Stimulated activated CD8-positive, alpha-beta memory T cell treated with anti-CD3 and anti-CD28 coated beads, Interleukin-15, amount 100 ng/mL, for 48 hours (primary cell): ENCODE measurements at regions not wholly inside any gene's neighbourhood (a gene's known extent, or its start where the extent isn't known, plus 50 kb on each side); places are given as distances from the start of the nearest gene placed in this dataset.

Experiments used
- DNase-seq, 2 donors: peaks; one replicate each; pipeline ENCODE4 v3.0.0-alpha.2; 2020; ENCODE audit warnings: low read depth in 2 of 2

DNA sequence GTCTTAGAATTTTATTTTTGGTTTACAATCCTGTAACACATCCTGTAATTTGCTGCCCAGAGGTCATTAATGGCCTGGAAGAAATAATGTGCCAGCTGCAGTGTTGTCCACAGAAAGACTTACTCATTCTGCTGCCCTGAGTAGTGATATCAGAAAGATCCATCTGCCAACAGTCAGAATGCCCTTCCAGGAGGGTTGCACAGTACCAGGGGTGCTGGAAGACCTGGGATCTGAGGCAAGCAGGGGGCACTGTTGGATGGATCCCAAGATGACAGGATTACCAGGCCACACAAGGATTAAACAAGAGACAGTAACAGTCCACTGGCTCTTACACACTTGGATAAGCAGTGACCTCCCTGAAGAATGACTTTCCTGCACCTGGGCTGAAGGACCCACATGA lies 93.8 kb upstream of the TOP3B start:
- DNase-seq, result no peak

DNA sequence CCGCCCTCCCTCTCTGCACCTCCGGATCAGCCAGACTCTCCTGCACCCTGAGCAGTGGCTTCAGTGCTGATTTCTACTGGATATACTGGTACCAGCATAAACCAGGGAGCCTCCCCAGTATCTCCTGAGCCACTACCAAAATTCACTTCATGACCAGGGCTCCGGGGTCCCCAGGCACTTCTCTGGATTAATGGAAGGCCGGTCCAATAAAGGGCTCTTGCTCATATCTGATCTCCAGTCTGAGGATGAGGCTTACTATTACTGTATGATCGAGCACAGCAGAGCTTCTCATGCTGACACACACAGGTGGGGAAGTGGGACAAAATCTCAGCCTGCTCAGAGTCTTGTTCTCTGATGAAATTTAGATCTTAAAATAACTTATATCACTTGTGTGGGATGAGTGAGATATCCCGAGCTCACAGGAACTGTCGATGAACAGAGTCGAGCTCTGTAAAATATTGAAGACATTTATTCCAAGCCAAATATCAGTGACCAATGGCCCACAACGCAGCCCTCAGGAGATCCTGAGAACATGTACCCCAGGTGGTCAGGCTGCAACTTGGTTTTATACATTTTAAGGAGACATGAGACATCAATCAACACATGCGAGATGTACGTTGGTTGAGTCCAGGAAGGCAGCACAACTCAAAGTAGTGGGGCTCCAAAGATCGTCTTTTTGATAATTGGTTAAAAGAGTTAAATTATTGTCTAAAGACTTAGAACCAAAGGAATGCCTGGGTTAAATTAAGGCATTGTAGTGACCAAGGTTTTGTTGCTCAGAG lies 93.0 kb upstream of the TOP3B start:
- no peak for DNase-seq

DNA sequence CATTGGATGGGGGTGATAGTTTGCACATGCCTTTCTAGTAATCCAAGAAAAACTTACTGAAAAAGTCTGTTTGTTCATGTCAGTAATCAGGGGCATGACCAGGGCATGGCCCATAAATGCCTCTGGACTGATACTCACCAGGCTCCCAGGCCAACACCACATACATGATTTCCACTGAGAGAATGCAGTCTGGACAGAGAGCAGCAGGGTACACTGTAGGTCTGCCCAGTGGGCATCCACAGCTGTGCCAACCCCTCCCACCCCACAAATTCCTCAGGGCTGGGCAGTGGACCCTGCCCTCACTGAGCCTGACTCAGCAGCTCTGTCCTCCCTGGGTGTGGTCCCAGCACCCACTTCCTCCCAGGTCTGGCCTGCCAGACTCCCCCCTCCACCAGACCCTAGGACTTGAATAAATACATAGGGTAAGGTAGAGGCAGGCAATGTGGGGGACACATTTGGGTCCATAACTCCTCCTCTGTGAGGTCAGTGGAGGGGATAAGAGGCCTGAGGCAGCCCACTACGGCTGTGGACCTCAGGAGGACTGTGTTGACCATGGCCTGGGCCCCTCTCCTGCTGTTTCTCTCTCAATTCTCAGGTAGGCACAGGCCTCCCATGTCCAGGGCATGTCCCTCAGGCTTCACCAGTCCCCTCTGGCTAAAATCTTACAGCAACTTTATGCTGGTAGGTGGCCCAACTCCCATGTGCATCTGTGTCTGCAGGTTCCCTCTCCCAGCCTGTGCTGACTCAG lies 92.2 kb upstream of the TOP3B start:
- no peak for DNase-seq

DNA sequence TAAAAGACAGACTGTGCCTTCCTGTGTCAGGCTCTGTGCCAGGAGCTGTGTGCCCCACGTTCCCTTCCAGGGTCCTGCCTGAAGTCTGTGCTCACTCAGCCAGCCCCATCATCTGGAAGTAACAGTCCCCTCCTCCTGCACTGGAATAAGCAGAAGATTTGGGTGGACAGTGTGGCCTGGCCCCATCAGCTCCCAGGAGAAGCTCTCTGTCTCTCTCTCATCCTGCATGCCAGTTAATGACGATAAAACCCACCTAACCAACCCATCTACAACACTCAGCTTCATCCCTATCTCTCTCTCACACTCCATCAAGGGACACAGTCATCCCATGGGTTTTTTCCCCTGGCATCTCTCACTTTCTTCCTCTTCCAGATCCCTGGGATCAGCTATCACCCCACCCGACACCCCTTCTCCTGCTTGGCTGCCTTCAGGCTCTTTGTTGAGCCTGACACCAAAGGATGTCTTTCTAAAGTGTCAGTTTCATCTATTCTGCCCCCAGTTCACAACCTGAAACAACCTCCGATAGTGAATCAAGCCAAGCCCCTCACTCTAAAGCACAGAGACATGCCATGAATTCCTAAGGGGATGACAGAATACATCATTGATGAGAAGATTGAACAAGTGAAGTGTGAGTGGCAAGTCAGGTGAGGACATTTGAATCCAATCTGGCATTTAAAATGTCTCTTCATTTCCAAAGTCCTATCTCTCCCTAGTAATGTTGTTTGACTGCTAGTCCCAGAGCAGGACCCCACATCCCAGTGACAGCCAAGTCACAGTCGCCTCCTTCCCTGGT lies 91.4 kb upstream of the TOP3B start:
- DNase-seq, result no peak

DNA sequence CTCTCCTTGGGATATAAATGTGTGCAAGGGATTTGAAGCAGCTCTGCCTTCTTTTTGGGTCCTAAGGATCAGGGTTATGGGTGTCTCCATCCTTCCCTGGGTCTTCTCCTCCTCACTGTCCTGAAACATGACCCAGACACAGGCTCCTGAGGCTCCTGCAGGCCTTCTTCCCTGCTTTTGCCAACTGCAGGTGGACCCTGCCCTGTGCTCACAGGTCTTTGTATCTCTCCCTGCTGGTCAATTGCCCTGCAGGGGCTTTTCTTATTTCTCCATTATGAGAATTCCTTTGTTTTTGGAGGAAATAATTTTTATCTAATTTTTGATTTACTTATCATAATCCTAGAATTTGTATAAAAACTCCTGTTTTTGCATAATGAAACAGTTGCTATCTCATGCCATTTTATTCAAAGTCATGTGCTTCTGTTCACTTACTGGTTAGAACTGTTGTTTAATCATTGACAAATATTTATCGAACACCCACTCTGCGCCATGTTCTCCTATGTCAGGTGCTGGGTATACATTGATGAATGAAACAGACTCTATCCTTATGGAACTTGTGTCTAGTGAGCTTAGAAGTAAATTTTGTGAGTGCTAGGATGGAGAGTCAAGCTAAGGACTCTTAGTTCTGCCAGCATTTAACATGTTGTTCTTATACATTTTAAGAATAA lies 89.7 kb upstream of the TOP3B start:
- no peak for DNase-seq

DNA sequence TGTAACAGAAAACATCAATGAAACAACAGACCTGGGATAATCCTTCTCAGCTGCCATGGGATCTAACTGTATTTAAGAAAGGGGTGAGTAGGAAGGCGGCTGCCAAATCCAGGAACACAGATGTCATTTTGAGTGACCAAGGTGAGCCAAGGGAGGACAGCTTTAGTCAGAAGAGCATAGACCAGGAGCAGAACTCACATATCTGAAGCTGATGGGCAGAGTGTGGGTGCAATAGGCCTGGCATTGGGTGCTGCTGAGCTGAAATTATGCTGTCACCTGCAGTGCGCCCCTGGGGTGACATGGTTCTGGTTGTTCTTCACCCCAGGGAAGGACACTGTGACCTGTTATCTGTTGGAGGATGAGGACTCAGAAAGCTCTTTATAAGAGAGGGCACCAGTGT lies 88.9 kb upstream of the TOP3B start:
- DNase-seq, result no peak

DNA sequence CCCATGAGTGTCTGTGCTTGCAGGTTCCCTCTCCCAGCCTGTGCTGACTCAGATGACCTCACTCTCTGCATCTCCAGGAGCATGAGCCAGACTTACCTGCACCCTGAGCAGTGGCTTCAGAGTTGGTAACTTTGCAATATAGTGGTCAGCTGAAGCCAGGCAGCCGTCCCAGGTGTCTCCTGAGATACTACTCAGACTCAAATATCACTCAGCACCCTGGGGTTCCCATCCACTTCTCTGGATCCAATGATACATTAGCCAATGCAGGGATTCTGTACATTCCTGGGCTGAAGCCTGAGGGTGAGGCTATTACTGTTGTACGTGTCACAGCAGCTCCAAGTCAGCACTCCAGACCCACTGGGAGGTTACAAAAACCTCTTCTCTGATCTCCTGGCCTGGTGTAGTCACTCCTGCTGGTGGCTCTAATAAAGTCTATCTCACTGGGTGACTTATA lies 87.8 kb upstream of the TOP3B start:
- DNase-seq, result no peak

DNA sequence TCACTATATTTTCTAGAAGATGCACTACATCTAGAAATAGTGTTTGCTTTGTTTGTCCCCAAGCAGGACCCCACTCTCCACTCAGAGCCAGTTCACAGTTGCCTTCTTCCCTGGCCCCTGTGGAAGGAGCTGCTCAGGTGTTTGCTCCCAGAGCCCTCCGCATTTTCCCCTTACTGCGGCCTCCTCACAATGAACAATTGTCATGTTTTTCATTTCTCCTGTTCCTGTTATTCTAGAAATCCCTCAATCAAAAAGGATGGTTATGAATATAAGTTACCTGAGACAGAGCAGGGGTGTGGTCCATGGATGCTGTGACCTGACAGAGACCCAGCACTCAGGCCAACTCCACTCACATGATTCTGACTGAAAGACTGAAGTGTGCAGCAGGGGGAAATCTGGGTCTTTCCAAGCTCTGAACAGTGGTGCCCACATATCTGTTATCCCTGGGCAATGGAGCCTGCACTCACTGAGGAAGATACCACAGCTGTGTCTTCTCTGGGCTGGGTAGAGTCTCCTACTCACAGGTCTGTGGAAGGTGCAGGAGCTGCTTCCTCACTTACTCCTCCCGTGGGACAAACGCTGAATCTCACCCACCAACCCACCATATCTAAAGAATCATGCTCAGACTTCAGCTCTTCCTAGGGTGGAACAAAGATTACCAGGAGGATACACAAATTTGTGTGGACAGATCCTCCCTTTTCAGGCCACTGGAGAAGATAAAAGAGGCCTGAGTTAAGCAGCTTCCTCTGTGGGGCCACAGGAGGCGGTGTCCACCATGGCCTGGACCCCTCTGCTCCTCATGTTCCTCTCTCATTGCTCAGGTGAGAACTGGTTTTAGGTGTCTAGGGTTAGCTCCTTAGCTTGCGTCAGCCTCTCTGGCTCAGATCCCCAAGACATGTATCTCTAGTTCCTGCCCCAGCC lies 87.1 kb upstream of the TOP3B start:
- no peak for DNase-seq

DNA sequence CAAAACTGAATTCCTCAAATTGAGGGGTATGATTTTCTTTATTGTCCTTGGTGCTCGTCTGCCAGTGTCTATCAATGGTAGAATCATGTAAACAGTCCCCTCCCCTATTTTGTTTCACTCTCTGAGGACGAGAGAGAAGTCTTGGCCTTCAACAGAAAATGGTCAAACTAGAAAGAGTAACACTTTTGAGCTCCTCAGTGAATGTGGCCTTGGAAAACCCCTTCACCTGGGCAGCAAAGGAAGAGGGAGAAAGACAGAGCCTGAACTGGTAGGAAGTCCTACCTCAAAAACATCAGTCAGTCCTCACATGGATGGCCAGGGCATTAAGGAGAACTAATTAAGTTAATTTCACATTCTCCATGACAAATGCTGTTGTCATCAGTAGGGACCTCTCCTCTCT lies 86.1 kb upstream of the TOP3B start:
- DNase-seq, result no peak

DNA sequence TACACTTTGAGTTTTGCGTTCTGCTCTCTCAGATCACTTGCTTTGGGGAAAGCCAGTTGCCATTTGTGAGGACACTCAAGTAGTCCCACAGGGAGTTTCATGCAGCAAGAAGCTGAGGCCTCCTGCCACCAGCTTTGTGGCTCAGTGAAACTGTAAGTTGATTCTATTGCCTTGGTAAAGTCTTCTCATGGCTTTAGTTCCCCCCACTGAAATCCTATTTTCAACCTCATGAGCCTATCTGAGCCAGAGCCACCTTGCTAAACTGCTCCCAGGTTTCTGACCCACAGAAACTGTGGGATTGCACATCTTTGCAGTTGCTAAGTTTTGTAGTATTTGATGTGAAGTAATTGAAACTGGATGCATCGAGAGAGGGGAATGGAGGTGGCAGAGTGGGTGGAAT lies 85.4 kb upstream of the TOP3B start:
- no peak for DNase-seq

DNA sequence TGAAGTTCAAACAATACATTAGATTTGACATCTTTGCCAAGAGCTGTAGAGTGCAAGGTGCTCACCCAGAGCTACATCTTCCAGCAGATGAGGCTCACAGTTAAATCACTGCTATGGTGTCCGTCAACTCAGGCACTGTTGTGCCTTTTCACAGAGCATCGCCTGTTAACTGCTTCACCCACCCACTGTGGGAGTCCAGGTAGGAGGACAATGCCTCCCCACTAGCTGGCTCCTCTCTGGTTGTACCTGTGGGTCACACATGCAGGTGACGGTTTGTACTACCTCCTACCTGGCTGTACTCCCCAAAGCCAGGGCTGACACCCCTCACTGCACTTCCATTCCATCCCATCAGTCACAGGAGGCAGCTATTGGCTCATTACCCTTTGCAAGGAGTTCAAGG lies 84.6 kb upstream of the TOP3B start:
- no peak for DNase-seq

DNA sequence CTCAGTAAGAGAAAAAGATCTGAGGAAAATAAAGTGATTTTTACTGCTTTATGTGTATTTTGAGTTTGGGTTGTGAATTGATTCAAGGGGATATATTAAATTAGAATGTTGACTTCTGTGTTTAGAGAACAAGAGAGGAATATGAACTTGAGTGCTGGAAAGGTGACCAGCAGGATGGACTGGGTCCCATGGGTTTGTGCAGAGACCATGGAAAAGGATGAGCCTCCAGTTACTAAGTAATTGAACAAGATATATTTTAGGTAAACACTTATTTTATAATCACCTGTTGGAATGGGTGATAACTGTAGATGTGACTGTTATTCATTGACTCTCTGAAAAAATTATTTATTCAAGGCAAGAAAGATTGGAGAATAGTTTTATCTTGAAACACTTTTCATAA lies 82.0 kb upstream of the TOP3B start:
- DNase-seq, result no peak

DNA sequence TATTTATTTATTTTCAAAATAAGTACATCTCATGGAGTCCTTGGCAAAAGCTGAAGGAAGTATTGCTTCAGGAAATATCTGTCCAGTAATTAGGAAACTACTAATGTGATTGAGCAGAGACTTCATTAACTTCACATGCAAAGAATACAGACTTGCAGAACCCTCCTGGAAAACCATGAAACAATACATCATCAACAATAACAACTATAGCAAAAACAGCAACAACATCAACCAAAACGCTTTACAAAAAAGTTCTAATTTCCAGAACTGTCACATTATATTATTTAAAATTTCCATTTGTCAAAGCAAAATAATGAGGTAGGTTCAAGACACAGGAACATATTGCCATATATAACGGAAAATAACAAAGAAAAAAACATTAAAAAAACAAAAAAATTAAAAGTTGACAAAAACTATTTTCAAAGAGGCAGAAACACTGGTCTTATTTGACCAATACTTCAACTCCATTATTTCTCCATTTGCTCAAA lies 79.8 kb upstream of the TOP3B start:
- no peak for DNase-seq

DNA sequence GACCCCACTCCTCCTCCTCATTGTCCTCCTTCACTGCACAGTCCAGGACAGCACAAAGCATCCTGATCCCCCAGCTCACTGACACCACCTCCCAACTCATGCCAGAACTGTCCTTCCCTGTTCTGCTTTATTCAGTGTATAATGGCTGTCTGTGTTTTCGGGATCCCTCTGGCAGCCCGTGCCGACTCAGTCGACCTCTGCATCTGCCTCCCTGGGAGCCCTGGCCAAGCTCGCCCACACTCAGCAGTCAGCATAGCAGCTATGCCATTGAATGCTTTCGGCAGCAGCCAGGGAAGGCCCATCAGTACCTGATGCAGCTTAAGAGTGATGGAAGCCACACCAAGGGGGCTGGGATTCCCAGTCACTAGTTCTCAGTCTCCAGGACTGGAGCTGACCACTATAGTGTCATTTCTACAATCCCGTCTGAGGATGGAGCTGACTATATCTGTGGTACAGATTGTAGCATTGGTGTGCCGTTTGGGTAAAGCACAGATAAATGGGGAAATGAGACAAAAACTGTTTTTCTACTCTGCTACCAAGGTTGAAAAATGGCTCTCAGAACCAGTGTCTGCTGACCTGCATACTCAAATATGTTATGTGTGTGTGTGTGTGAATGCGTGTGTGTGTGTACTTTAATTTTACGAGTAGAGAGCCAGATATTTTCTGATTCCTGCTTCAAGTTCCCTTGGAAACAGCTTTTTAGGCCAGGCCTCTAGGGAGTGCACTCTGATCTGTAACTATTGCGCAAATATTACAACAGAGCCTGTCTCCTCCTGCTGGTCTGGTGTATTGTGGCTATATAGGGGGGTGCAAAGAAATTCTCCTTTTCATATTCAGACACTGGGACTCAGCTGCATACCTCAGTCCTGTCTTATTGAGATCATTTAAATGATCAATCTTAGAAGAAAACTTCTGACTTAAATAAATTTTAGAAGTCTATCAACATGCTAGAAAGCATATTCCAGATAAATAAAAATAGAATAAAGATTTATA lies 78.8 kb upstream of the TOP3B start:
- DNase-seq, result no peak

DNA sequence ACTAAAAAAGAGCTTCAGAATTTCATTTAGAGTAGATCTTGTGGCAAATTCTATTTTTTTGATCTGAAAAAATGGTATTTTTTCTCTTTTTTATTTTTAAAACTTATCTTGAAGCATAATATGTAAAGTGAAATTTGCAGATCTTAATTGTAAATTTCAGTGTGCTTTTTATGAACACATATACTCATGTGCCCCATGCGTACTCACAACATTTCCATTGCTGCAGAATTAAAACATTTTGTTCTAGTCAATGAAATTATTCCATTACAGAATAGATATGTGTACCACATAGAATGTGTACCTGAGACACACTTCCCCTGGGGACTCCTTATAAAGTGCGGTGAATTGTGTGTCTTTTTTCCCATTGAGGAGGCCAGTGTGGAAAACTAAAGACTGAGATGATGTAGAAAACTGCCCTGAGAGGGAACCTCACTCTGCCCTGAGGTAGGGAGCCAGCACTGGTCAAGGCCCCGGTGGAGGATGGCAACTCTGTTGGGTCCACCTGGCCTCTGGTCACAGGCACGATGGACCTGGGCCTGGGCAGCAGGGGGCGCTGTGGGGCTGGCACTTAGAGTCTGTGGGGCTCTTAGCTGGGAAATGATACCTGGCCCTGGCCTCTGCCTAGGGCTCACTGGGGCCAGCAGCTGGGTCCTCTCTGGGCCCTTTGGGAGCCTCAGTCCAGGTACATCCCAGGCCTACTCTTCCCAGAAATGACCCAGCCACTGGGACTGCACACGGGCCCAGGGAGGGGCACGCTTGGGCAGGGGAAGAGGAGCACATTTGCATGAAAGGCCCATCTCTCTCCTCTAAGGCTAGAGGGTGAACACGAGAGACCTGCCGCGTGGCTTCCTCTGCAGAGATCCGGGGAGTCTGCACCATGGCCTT lies 77.9 kb upstream of the TOP3B start:
- peak; percentile 32 to 42 for DNase-seq

DNA sequence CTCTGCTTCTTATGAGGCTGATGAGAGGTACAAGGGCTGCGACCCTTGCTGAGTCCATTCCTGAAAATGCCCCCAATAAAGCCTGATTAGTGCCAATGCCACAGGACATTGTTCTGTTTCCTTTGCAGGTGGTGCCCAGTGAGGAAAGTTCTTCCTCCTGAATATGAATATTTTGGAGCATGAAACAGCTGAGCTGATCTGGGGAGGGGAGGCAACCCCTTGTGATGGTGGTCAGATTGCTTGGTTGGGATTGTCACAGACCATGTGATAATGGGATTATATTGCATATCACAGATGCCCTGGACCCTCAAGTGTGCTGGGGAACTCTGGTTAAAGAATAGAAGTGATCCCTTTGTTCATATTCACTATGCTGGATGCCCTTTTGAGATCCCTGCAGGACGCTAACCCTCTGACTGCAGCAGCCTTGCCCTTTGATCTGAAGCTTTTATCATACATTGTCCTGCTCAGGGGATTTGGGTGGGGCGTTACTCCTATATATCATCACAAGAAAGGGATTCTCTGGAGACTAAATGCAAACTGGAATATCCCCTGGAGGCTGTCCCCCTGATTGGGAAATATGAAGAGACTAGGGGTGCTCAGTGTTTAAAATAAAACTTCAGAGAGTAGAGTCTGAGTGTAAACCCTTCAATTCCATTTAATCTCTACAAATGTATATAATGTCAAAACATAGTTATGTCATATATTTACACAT lies 76.9 kb upstream of the TOP3B start:
- no peak for DNase-seq

DNA sequence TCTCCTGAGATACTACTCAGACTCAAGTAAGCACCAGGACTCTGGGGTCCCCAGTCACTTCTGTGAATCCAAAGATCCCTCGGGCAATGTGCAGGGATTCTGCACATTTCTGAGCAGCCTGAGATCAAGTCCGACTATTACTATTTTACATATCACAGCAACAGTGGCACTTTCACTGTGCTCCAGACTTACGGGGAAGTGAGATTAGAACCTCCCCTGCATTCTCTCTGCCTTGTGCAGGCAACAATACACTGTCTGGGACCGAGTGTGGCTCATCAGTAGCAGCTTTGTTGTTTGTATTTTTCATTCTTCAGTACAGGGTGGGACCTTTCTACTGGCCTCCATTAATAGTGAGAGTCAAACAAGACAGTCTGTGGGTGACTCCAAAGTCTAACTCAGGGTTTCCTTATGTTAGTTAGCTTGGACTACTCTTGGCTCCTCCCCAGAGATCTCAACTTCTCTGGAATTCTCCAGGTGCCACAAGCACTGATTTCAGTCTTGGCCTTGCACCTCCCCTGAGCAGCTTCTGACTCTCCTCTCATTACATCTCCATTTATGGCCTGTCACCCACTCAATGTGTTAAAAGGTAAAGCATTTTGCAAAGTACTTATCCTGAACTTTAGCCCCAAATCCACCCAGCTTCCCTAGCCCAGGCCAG lies 76.2 kb upstream of the TOP3B start:
- no peak for DNase-seq
